VCaP (cell line): ENCODE measurements at regions not wholly inside any gene's neighbourhood (a gene's known extent, or its start where the extent isn't known, plus 50 kb on each side); places are given as distances from the start of the nearest gene placed in this dataset.
"Not testable (repeated sequence)": the region's sequence is repeated elsewhere in the genome, so short reads cannot be mapped to it uniquely, and the experiment has no call there.

Experiments
- H3K27ac ChIP-seq: fragments of 450-650 bp; 2 replicates; pipeline ENCODE4 v1.5.1; 2017
- TF ChIP-seq, protein P1 (sequence below): fragments of 450-650 bp; conservative IDR thresholded peaks from 2 replicates; pipeline ENCODE4 v1.5.1; 2017; ENCODE audit warnings: mild to moderate bottlenecking, moderate library complexity

DNA sequence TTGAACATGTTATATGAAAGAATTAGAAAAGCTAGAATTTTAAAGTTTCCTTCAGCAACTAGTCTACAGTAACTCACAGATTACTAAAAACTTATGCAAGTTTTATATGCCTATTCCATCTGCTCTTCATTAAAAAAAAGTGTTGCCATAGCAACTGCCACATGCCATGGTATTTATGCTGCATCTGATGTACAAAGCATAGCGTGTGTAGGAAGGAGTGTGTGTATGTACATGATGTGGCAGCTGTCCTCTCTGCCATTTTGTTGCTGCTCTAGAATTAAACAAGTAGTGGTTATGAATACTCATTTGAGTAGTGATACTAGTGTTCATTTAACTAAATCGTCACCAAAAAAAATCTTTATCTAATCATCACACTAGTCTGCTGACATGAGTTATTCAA, 593.5 kb downstream of the CETN3 start:
- TF ChIP-seq, protein P1, sequence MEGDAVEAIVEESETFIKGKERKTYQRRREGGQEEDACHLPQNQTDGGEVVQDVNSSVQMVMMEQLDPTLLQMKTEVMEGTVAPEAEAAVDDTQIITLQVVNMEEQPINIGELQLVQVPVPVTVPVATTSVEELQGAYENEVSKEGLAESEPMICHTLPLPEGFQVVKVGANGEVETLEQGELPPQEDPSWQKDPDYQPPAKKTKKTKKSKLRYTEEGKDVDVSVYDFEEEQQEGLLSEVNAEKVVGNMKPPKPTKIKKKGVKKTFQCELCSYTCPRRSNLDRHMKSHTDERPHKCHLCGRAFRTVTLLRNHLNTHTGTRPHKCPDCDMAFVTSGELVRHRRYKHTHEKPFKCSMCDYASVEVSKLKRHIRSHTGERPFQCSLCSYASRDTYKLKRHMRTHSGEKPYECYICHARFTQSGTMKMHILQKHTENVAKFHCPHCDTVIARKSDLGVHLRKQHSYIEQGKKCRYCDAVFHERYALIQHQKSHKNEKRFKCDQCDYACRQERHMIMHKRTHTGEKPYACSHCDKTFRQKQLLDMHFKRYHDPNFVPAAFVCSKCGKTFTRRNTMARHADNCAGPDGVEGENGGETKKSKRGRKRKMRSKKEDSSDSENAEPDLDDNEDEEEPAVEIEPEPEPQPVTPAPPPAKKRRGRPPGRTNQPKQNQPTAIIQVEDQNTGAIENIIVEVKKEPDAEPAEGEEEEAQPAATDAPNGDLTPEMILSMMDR: no peak
- H3K27ac ChIP-seq: no peak overlapping the region

DNA sequence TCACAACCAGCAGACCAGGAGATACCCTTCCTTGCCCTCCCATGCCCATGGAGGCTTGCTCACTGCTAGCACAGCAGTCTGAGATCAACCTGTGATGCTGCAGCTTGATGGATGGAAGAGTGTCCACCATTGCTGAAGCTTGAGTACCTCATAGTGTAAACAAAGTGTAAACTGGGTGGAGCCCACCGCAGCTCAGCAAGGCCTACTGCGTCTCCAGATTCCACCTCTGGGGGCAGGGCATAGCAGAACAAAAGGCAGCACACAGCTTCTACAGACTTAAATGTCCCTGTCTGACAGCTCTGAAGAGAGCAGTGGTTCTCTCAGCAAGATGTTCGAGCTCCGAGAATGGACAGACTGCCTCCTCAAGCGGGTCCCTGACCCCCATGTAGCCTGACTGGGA, 608.8 kb downstream of the CETN3 start:
- H3K27ac ChIP-seq: not testable (repeated sequence)

DNA sequence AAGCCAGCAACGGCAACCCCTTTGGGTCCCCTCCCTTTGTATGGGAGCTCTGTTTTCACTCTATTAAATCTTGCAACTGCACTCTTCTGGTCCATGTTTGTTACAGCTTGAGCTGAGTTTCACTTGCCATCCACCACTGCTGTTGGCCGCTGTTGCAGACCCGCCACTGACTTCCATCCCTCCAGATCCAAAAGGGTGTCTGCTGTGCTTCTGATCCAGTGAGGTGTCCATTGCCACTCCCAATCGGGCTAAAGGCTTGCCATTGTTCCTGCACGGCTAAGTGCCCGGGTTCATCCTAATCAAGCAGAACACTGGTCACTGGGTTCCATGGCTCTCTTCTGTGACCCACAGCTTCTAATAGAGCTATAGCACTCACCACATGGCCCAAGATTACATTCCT, 615.1 kb downstream of the CETN3 start:
- H3K27ac ChIP-seq: not testable (repeated sequence)

DNA sequence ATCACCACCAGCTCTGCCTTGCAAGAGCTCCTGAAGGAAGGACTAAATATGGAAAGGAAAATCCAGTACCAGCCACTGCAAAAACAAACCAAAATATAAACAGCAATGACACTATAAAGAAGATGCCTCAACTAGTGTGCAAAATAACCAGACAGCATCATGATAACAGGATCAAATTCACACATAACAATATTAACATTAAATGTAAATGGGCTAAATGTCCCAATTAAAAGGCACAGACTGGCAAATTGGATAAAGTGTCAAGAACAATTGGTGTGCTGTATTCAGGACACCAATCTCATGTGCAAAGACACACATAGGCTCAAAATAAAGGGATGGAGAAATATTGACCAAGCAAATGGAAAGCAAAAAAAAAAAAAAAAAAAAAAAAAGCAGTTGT, 629.8 kb downstream of the CETN3 start:
- H3K27ac ChIP-seq: not testable (repeated sequence)

DNA sequence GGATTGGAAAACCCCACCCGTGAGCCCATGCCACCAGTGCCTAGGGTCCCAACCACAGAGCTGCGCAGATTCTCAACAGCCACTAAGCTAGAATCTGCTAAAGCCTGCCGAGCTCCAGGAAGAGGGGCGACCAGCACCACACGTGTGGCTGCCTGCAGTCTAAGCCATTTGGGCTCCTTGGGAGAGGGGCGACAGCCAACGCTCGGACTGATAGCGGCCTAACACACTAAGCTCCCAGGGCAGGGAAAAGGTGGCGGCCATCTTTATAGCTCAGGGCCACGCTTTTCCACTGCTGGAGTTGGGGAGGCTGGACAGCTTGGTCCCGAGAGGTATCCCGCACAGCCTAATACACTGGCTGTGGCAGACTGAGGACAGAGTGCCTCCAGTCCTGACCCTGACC, 631.8 kb downstream of the CETN3 start:
- no peak overlapping the region for H3K27ac ChIP-seq
- TF ChIP-seq, protein P1: no peak

DNA sequence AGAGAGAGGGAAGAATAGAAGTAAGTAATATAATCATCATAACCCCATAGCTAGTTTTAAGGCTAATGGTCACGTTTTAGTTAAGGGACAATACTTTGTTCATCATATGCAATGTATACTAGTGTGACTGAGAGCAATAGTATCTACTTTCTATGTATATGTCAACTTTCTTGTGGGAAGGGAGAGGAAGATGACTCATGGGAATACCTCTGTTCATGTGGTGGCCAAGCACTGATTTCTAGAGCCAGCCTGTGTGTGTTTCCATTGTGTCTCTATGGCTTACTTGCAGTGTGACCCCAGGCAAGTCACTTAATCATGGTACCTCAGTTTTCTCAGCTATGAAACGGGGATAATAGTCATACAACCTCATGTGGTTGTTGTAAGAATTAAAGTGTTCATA, 639.6 kb downstream of the CETN3 start:
- TF ChIP-seq, protein P1: no peak
- no peak overlapping the region for H3K27ac ChIP-seq

DNA sequence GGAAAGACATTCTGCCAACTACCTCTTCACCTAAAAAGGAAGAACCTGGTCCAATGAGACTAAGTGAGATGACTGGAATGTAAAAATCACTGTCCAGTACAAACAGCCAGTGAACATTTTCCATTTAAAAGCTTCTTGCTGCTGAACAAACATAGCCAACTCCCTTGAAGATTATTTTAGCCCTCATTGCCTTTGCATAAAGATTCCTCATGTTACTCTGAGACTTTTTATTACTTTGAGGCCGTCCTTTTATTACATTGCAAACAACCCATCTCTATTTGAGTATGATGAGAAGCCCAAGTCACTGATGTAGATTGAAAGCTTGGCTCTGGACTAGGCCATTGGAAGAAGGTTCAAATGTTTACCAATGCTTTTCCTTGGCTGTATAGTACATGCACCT, 649.8 kb downstream of the CETN3 start:
- no peak overlapping the region for H3K27ac ChIP-seq
- TF ChIP-seq, protein P1: no peak

DNA sequence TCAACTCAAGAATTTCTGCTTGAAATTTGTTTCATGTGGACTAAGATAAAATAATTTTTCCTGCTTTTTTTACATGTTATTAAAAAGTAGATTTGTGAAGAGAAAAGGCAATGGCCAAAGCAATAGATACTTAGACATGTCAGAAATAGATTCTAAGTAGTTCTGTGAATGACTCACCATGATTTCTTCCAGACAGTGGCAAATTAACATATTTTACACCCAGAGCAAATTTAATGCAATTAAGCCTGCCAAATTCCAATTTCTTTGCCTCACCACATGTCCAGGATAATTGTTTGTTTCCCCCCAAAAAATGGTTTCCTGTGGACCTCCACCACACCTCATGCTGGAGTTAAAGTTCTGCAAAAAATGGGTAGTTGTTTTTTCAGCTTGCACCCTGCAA, 651.4 kb downstream of the CETN3 start:
- TF ChIP-seq, protein P1: no peak
- no peak overlapping the region for H3K27ac ChIP-seq

DNA sequence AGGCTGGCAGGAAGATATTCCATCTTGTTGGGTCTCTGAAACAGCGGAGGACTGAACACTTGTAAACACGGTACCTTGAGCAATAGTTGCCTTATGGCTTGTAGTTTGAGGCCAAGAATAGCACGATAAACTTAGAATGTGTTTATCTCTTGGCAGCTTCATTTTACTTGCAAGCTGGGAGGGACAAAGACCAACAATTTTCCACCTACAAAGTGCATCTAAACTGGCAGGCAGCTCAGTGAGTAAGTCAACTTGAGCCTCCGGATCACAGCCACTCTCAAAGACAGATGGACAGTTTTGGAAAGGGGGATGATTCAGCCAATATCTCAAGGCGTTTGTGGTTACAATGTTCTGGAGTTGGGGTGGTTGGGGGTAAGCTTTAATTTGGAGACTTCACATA, 652.6 kb downstream of the CETN3 start:
- no peak overlapping the region for H3K27ac ChIP-seq
- TF ChIP-seq, protein P1: no peak
